ENCODE measurements at regions not wholly inside any gene's neighbourhood (a gene's known extent, or its start where the extent isn't known, plus 50 kb on each side); places are given as distances from the start of the nearest gene placed in this dataset.
"Not testable (repeated sequence)": the region's sequence is repeated elsewhere in the genome, so short reads cannot be mapped to it uniquely, and the experiment has no call there.

DNA sequence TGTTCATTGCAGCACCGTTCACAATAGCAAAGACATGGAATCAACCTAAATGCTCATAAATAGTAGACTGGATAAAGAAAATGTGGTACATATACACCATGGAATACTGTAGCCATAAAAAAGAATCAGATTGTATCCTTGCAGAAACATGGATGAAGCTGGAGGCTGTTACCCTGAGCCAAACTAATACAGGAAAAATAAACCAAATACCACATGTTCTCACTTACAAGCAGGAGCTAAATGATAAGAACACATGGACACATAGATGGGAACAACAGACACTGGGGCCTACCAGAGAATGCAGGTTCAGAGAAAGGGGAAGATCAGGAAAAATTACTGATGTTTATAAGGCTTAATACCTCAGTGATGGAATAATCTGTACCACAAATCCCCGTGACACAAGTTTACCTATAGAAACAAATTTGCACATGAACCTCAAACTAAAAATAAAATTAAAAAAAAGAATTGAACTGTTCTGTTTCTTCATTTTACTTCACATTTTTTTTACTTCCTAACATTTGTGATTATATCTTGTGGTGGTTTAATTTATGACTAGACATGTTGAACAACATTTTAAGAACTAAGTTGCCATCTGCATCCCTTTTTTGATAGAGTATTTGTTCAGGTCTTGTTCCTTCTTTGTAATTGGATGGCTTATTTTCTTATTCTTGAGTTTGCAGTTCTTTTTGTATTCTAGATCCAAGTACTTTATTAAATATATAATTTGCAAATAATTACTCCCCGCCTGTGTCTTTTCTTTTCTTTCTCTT, 835.2 kb downstream of the FSCB start:
- DNase-seq = no peak

DNA sequence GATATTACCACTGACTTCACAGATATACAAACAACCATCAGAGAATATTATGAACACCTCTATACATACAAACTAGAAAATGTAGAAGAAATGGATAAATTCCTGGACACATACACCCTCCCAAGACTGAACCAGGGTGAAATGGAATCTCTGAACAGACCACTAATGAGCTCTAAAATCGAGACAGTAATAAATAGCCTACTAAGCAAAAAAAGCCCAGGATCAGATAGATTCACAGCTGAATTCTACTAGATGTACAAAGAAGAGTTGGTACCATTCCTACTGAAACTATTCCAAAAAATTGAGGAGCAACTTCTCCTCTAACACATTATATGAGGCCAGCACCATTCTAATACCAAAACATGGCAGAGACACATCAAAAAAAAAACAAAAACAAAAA, 837.7 kb downstream of the FSCB start:
- no peak for DNase-seq

DNA sequence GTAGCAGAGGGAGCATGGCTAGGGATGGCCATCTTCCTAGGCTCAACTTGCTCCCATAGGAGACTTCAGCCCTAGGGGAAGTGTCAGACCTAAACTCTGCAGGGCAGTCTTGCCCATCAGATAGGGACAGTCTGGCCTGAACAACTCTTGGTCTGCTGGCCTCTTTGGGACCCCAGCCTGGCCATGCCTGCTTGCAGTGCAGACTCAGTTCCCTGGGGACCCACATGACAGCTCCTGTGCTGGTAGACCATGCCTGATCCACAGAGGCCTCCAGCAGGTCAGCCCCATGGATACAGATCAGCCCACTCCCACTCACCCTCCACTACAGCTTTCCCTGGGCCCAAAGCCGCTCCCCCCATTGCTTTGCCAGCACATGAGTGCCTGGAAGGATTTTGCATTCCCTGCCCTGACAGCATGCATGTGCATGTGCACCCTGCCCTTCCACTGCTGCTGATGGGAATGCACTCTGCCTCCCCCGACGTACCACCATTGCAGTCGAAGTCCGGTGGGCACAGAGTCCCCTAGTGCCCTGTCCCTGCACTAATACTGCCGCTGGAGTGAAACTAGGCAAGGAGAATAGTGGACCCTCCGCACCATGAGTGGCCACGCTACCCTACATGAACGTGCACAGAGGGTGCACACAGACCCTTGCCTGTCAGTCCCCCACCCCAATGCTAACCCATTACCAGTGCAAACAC, 841.4 kb downstream of the FSCB start:
- DNase-seq = no peak

DNA sequence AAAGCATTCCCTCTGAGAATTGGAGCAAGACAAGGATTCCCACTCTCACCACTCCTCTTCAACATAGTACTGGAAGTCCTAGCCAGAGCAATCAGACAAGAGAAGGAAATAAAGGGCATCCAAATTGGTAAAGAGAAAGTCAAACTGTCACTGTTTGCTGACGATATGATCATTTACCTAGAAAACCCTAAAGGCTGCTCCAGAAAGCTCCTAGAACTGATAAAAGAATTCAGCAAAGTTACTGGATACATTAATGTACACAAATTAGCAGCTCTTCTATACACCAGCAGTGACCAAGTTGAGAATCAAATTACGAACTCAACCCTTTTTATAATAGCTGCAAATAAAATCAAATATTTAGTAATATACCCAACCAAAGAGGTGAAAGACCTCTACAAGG, 851.9 kb downstream of the FSCB start:
- not testable (repeated sequence) for DNase-seq

DNA sequence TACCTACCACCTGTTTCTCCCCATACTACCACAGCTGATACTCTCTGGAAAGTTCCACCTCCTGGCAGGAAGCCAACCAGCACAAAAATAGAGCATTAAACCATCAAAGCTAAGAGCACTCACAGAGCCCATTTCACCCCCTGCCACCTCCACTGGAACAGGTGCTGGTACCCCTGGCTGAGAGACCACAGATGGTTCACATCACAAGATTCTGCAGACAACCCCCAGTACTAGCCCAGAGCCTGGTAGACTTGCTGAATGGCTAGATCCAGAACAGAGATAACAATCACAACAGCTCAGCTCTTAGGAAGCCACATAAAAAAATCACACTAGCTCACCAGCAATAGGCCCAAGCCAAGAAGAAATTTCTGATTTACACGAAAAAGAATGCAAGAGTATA, 855.2 kb downstream of the FSCB start:
- DNase-seq = no peak

DNA sequence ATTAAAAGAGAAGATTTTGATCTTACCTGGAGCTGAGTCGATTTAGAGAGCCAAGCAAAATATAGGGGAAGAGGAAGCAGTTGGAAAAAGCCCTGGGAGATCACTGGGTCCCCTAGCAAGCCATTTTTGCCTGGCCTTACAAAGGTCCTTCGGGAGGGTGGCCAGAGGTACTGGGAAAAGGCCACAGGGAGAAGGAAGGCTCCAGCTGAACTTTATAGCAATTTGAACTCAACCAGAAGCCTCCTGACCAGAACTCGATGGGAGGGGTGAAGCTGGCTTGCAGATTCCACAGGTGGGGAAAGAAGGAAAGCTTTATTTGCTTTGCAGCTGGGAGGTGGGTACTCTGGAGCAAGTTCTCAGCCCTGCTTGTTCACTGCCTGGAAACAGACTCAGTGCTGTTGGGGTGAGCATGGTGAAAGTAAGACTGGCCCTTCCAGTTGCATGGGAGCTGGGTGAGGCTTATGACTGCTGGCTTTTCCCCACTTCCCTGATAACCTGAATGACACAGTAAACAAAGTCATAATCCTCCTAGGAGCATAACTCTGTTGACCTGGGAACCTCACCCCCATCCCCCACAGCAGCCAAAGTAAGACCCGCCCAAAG, 855.8 kb downstream of the FSCB start:
- no peak for DNase-seq

DNA sequence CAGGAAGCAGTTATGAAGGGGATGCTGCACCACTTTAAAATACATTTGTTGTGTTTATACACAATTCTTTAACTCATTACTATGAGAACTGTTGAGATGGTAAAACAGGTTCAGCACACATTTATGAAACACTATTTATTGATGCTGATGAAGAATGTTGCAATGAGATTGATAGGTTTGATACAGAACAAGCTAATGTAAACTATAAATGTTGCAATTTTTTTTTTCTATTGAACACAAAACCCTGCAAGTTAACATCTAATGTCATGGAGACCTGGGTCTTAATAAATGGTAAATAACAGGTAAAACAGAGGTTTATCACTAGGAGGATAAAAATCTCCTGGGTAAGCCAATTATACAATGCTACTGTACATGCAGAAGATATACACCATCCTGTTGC, 857.6 kb downstream of the FSCB start:
- DNase-seq = no peak

DNA sequence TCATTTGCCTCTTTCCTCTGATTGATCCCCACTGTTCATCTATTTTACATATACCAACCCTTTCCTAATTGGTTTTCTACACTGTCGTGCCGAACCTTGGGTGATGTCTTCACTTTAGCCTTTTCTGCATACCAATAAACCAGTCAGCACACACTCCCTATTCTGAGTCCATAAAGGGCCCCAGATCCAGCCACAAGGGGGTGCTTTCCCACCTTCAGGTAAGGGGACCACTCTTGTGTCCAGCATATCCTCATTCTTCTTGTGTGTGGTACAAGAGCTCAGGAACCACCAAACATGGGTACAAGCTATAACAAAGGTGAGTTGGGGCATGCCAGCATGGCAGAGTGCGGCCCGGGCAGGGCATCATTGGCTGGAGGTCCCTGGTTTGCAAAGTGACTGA, 859.8 kb downstream of the FSCB start:
- no peak for DNase-seq

DNA sequence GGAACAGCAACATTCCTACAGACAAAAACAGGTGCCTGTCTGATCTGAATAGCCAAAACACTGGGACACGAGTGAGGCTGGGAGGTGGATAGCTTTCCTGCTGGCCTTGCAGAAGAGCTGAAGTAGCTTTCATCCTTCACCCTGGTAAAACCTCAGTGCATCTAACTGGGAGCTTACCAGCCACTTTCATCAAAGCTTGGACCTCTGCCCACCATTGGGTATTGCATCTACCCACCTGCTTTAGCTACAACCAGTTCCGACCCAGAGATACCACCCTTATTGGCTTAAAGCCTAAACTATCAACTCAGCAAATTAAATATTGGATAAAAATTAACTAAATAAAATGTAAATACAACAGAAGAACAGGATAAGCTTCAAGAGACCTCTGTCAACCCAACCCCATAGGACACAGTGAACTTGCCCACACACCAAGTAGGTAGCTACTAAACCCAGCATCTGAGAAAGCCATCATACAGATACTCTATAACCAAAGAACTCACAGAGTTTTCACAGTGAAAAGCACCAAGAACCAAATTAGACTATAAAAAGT, 866.3 kb downstream of the FSCB start:
- DNase-seq = no peak

DNA sequence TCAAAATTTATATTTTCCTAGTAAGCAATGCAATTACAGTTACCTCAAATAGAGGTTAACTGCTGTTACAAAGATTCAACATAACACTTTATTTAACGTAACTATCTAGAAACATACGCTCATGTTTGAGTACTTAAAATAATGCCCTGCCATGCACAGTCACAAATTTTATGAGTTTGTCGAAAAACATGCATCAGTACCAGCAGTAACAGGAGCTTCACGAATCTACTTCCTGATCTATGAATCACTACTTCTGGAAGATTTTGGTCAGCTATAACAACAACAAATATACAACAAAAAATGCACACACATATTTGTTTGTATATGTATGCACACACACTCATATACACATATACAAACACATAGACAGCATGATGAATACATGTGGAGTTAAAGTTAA, 881.8 kb downstream of the FSCB start:
- DNase-seq = no peak

DNA sequence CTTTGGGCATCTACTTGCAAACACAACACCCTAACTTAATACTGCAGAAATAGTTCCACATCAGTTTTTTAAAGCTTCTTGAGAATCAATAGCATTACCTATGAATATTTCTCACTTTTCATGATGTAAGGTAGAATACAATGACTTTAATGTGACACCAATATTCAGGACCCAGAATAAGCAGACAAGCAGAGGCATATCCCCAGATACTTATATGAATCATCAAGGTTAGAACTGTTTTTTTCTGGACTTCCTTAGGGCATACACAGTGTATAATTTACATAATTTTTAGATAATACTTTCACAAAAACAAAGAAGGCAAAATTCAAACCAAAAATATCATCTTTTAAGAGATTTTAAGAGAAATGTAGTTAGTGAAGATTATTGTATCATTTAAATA, 885.8 kb downstream of the FSCB start:
- DNase-seq = no peak

DNA sequence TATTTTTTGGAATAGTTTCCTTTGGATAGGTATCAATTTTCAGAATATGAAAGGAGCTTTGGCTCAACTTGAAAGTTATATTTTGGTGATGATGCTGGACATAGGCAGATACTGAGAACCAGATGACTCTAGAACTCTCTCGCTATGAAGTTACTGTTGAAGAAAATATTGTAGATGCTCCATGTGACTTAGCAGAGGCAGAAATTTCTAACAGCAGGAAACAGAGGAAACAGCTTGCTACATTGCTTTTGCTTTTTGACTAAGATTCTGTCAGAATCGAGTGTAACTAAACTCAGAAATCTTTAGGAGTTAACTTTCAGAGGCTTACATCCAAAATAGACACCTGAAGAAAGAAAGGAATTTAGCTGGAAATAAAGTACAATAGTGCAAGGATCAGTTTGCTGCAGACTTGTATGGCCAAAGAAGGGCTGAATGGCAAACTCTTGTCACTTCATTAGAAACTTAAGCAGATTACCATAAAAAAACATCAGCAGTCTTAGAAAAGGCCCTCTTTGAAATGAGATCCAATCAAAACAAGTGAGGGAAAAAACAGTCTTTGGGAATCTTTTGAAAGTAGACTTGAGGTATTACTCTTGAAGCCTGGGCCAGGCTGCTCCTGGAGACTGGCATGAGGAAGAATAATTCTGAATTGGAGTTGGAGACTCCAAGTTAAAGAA, 911.8 kb downstream of the FSCB start:
- DNase-seq = no peak

DNA sequence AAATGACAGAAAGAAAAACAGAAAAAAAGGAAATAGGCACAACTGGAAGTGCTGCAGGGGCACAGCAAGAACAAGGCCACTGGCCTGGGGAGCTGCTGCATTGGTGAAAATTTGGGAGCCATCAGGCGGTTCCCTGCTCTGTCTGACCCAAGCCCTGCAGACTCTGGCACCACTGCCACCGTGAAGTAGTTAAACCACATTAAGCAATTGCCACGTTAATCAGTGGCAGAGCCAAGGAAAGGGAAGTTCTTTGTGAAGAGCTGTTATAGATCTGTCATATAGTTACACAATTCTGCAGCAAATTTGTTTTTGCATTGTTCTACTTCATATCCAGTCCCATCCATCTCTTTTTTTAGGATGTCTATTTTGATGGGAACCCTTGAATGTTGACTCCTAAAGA, 915.3 kb downstream of the FSCB start:
- DNase-seq = no peak

DNA sequence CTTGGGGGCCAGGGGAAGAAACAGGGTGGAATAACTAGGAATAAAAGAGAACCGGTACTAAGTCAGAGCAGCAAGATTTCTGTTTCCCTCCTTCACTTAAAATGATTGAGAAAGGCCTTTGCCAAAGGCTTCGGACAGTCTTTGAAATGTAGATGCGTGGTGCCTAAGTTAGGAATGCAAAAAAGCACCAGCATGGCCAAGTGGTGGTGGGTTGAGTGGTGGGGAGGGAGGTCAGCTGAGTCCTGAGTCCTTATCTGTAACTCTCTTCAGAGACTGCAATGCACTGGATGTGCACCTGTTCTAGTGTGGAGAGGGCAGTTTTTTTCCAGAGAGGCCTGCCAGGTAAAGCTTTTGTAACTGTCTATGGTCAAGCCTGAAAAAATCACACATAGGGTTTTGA, 919.9 kb downstream of the FSCB start:
- no peak for DNase-seq

DNA sequence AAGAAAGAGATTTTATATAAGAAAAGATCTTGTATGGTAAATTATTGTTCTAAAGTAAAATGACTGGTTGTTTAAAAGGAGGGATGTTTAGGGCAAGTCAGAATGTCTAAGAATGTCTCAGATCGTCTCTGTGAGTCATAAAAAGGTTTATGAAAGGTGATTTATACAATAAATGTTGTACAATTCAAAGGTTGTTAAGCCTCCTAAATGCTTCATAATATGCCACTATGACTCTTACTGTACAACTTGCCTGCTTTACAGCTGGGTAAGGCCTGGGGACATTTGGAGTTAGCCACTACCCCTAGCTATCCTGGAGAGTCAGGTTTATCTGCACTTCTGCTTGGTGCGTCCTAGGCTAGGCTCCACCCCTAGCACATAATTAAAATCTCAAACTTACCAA, 927.4 kb downstream of the FSCB start:
- no peak for DNase-seq

DNA sequence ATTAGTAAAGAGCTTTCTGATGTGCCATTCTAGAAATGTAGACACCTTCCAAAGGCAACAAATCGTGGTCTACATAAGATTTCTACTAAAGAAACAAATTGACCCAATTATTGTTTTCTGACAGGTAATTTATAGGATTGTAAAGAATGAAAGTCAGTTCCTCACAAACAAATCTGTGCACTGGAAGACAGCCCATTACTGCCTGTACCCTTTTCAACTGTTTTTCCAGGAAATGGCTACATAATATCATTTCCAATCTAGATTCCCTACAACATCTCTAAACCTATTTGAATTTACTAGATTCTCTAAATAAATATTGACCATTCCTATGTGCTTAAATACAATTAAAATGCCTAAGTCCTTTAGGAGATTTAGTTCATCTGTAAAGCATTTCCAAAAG, 939.1 kb downstream of the FSCB start:
- no peak for DNase-seq

DNA sequence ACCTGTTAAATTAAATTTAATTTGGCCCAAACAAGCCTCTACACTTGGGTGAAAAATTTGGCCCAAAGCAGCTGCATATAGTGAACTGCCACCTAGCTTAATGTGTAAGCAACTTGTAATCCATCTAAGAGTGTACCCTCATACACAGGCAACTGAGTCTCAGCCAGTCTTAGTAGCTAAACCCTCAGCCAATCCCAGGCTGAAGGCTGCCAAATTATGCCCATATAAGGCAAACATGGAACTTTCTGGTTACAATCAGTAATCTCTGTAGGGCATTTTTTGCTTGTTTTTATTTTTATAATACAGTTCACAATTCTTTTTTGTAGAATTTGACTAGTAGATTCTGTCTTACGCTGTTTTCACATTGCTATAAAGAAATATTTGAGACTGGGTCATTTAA, 958.7 kb downstream of the FSCB start:
- DNase-seq = no peak

DNA sequence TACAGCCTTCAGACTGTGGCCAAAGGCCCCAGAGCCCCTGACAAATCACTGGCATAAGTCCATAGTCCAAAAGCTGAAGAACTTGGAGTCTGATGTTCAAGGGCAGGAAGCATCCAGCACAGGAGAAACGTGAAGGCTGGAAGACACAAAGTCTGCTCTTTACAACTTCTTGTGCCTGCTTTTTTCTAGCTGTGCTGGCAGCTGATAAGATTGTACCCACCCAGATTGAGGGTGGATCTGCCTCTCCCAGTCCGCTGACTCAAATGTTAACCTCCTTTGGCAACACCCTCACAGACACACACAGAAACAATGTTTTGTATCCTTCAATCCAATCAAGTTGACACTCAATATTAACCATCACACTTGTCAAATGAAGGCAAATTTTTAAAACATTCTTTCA, 959.5 kb downstream of the FSCB start:
- DNase-seq = not testable (repeated sequence)

DNA sequence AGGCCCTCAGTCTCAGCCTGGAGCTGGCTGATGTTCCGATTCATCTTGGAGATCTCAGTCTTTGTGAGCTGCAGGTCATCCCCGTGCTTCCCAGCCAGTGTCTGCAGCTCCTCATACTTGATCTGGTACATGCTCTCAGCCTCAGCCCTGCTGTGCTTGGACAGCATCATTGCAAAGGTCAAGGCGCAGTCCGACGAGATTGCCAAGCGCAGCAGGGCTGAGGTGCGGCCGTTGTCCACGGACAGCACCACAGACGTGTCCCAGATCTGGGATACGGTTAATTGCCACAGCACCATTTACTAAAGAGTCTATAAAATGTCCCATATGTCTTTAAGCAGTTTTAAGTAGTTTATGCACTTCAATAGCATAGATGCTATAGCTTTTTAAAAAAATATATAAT, 965.7 kb downstream of the FSCB start:
- DNase-seq = no peak

DNA sequence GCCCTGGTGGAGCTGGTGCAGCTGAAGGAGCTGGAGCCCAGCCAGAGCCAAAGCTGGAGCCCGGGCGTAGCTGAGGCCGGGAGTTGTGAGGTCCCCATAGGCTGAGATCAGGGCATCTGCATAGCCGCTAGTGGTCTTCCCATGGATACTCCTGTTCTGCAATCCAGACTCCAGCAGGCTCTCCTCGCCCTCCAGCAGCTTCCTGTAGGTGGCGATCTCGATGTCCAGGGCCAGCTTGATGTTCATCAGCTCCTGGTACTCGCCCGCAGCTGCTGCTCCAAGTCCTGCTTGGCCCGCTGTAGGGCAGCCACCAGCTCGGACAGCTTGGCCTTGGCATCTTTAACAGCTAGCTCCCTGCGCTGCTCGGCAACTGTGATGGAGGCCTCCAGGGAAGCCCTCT, 966.1 kb downstream of the FSCB start:
- no peak for DNase-seq

DNA sequence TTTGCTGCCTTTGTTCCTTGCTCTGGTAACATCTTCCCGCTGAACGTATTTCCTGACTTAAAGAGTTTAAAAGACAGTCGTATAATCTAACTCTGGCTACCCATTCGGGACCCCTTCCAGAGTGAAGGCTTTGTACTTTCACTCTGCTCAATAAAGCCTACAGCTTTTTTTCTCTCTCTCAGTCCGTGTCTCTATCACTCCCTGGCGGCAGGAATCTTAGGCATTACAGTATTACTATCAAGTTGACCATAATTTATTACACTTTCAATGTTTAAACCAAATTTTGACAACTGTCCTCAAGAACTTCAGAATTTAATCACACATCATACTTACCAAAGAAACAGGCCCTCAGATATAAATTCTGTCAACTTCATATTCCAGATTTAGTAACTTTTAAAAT, 967.9 kb downstream of the FSCB start:
- DNase-seq = no peak

DNA sequence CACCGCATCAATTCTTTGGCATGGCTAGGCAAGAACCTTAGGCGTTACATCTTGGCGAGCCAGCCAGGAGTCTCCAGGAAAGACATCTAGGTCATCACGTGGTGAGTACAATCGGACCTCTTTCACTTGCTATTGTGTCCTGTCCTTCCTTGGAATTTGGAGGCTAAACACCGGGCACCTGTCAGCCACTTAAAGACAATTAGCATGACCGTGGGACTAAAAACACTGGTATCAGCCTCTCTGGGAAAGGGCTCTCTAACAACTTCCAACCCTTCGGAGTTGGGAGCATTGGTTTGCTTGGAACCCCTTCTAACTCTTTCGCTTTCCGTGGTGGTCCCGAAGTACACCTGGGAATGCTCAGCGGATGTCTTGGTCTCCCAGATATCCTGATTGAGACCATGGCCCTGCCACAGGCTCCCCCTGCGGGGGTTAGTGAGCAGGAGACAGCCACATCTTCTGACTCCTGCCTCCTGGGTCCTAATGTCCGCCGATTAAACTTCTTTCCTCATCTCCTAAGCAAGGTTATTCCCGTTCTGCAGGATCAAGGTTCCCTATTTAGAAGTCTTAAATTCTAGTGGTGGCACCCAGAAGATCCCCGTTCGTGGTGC, 971.7 kb downstream of the FSCB start:
- no peak for DNase-seq

DNA sequence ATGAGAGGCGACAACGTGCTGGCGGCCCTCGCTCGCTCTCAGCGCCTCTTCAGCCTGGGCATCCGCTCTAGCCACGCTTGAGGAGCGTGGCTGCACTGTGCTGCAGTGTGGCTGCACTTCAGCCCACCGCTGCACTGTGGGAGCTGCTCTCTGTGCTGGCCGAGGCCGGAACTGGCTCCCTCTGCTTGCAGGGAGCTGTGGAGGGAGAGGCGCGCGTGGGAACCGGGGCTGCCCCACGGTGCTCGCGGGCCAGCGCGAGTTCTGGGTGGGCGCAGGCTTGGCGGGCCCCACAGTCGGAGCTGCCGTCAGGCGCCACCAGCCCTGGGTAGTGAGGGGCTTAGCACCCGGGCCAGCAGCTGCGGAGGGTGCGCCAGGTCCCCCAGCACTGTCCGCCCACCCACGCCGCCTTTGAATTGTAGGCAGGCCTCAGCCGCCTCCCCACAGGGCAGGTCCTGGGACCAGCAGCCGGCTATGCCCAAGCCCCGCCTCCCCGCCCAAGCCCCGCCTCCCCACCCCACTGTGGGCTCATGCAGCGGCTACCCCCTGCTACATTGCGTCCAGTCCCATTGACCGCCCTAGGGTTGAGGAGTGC, 974.2 kb downstream of the FSCB start:
- DNase-seq = no peak

Data from NCI-H1694 (cell line).